Right atrium auricular region (tissue), 2 donors: ENCODE measurements at regions not wholly inside any gene's neighbourhood (a gene's known extent, or its start where the extent isn't known, plus 50 kb on each side); places are given as distances from the start of the nearest gene placed in this dataset.

Source experiments
- DNase-seq: peaks from one replicate; pipeline ENCODE4 v3.0.0-alpha.2; 2019; ENCODE audit warnings: low spot score
- H3K27ac ChIP-seq, 2 donors: fragments of 200-600 bp; sonication (generic); 1 replicate in 1 of 2; 2 replicates in 1 of 2; pipeline ENCODE4 v1.5.1; 2016 to 2019
- H3K27me3 ChIP-seq, 2 donors: fragments of 200-600 bp; sonication (generic); one replicate each; pipeline versions ENCODE4 v1.5.1 to v1.6.0; 2017 to 2019
- H3K36me3 ChIP-seq: fragments of 200-600 bp; sonication (generic); one replicate; pipeline ENCODE4 v1.5.1; 2016
- H3K4me1 ChIP-seq, 2 donors: fragments of 200-600 bp; sonication (generic); one replicate each; pipeline versions ENCODE4 v1.5.1 to v1.6.0; 2017 to 2019
- H3K4me3 ChIP-seq, 2 donors: fragments of 200-600 bp; sonication (generic); 1 replicate in 1 of 2; 2 replicates in 1 of 2; pipeline ENCODE4 v1.5.1; 2017 to 2019; ENCODE audit warnings: mild to moderate bottlenecking in 1 of 2, moderate library complexity in 1 of 2
- H3K9me3 ChIP-seq, 2 donors: fragments of 200-600 bp; sonication (generic); one replicate each; pipeline ENCODE4 v1.5.1; 2019
- TF ChIP-seq, protein P1 (sequence below), 2 donors: fragments of 200-600 bp; sonication (generic); IDR thresholded peaks; one replicate each; pipeline ENCODE4 v1.5.1; 2019; ENCODE audit warnings: antibody characterized with exemption in 2 of 2

DNA sequence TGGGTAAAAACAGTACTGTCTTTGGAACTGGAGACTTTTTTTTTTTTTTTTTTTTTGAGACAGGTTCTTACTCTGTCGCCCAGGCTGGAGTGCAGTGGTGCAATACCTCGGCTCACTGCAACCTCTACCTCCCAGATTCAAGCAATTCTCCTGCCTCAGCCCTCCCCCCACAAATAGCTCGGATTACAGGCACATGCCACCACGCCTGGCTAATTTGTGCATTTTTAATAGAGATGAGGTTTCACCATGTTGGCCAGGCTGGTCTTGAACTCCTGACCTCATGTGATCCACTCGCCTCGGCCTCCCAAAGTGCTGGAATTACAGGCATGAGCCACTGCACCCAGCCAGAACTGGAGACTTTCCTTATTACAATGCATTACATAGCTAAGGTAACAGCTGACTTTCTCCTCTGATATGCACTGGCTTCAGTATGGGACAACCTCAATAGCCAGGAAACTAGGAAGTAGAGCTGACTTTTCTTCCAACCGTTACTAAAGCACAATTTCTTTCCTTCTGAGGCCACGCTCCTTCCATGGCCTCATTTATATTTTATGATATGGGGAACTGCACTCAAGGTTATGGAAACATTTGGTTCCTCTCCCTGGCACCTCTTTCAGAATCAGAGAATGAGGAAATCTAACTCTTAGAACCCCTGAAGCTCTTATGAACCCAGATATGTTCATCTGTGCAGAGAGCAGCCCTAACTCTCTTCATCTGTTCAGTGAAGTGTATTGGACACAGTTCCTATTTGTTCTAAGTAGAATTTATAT lies 53.5 kb upstream of the FAM9B start:
- TF ChIP-seq, protein P1, sequence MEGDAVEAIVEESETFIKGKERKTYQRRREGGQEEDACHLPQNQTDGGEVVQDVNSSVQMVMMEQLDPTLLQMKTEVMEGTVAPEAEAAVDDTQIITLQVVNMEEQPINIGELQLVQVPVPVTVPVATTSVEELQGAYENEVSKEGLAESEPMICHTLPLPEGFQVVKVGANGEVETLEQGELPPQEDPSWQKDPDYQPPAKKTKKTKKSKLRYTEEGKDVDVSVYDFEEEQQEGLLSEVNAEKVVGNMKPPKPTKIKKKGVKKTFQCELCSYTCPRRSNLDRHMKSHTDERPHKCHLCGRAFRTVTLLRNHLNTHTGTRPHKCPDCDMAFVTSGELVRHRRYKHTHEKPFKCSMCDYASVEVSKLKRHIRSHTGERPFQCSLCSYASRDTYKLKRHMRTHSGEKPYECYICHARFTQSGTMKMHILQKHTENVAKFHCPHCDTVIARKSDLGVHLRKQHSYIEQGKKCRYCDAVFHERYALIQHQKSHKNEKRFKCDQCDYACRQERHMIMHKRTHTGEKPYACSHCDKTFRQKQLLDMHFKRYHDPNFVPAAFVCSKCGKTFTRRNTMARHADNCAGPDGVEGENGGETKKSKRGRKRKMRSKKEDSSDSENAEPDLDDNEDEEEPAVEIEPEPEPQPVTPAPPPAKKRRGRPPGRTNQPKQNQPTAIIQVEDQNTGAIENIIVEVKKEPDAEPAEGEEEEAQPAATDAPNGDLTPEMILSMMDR (IDR thresholded peaks at IDR 0.05) = no peak
- Histone ChIP-seq H3K9me3 (no peaks in the 10 kb centered on the region), H3K27ac (no peak overlapping the region), H3K4me3 (no peak overlapping the region), H3K4me1 (no peaks in the 10 kb centered on the region), H3K36me3 (no peaks in the 10 kb centered on the region), H3K27me3 (no peaks in the 10 kb centered on the region)
- DNase-seq = no peak

DNA sequence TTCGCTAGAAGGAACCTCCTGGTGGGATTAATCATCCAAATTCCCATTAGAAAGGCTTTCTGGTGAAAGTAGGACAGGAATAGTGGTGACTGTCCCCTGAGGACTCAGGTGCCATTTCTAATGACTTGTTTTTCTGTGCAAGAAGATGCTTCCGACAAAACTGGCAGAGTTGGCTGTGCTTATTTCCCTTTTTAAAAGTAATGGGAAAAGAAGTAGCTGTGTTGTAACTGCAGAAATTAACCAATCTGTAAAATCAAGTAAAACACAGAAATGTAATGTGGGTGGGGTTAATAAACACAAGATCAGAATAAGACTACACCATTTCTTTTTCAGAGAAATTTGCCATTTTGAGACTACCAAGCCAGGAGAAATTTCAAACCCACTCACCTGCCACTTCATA lies 55.0 kb upstream of the FAM9B start:
- TF ChIP-seq, protein P1 (IDR thresholded peaks at IDR 0.05) = no peak
- Histone ChIP-seq H3K36me3 (no peaks in the 10 kb centered on the region), H3K9me3 (no peaks in the 10 kb centered on the region), H3K27ac (no peak overlapping the region), H3K4me1 (no peaks in the 10 kb centered on the region), H3K27me3 (no peaks in the 10 kb centered on the region), H3K4me3 (no peak overlapping the region)
- no peak for DNase-seq

- H3K27ac ChIP-seq = no peak overlapping the region
- TF ChIP-seq, protein P1 (IDR thresholded peaks at IDR 0.05) = no peak
- no peaks in the 10 kb centered on the region for H3K27me3 ChIP-seq
- no peak for DNase-seq
- H3K9me3 ChIP-seq = peaks cover 0 to 17% of the 10 kb centered on the region in 2 donors
- H3K36me3 ChIP-seq = no peaks in the 10 kb centered on the region
- H3K4me3 ChIP-seq = no peak overlapping the region
- H3K4me1 ChIP-seq = no peaks in the 10 kb centered on the region
Observed at GRCh38 chrX:9090766-9091165, 56.8 kb upstream of the FAM9B start.

DNA sequence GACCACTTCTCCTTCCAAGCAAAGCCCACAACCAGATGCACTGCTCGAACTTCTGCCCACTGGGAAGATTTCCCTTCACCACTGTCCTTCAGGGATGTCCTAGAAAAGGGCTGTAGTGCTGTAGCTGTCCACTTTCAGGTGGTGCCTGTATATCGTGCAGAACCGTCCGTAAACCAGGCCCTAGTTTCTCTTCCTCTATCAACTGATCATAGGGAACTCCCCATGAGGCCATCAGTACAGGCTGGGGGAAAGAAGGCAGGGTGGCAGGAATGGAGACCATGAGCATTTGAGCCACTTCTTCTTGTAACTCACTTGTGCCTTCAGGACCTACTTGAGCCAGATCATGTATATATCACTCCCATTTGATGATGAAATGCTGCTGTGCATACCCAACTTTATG lies 57.3 kb upstream of the FAM9B start:
- no peak overlapping the region for H3K4me3 ChIP-seq
- no peaks in the 10 kb centered on the region for H3K36me3 ChIP-seq
- DNase-seq = no peak
- TF ChIP-seq, protein P1 (IDR thresholded peaks at IDR 0.05) = no peak
- H3K27ac ChIP-seq = no peak overlapping the region
- no peaks in the 10 kb centered on the region for H3K27me3 ChIP-seq
- peaks cover 0 to 17% of the 10 kb centered on the region in 2 donors for H3K9me3 ChIP-seq
- H3K4me1 ChIP-seq = no peaks in the 10 kb centered on the region

DNA sequence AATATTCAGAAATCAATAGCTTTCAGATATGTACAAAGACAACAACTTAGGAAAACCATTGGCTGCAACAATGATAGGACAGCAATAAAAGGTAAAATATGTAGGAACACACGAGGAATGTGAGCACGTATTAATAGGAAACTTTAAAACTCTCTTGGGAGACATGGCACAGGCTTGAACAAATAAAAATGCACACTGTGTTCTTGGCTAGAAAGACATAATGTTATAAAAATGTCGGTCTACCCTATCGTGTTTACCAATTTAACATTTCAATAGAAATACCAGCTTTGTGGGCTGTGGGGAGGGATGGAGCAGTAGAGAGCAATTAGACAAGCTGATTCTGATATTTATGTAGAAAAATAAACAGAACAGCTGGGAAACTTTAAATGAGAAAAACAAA lies 69.0 kb upstream of the FAM9B start:
- TF ChIP-seq, protein P1 (IDR thresholded peaks at IDR 0.05) = no peak
- no peaks in the 10 kb centered on the region for H3K4me1 ChIP-seq
- H3K36me3 ChIP-seq = no peaks in the 10 kb centered on the region
- no peak overlapping the region for H3K27ac ChIP-seq
- no peak for DNase-seq
- H3K27me3 ChIP-seq = no peaks in the 10 kb centered on the region
- no peaks in the 10 kb centered on the region for H3K9me3 ChIP-seq
- H3K4me3 ChIP-seq = no peak overlapping the region

DNA sequence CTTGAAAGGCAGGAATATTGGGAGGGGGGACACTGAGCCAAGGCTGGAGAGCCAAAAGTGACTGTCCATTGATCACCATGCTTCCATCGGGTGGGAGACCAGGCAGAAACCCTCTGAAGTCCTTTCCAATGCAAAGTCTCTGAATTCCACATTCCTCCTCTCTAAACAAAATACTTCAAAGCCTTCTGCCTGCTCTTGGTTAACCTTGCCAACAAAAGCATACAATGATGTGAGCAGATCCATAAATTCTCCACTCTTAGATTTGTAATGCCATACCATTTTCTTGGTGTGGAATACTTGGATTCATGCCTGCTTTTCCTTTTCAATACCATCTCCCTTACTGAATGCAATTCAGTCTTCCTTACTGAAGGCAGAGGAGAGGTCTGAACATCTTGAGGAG lies 74.1 kb upstream of the FAM9B start:
- Histone ChIP-seq H3K27me3 (no peaks in the 10 kb centered on the region), H3K4me1 (no peaks in the 10 kb centered on the region), H3K27ac (no peak overlapping the region), H3K9me3 (no peaks in the 10 kb centered on the region), H3K36me3 (no peaks in the 10 kb centered on the region), H3K4me3 (no peak overlapping the region)
- no peak for DNase-seq
- TF ChIP-seq, protein P1 (IDR thresholded peaks at IDR 0.05) = no peak
